GM13977 (cell line): ENCODE measurements at regions not wholly inside any gene's neighbourhood (a gene's known extent, or its start where the extent isn't known, plus 50 kb on each side); places are given as distances from the start of the nearest gene placed in this dataset.

Source experiments
- DNase-seq: peaks from one replicate; pipeline ENCODE4 v3.0.0; 2012; ENCODE audit warnings: low spot score
- in situ Hi-C: fragments of 300-500 bp; cut with MboI; formaldehyde crosslinking; loops from one replicate; pipeline ENCODE4 v1.12.0; 2022; ENCODE audit warnings: low sequenced_read_pairs, low pct_unique_long_range_greater_than_20kb, mixed read lengths, inconsistent platforms; ENCODE audit not compliant: unreplicated experiment
- TF ChIP-seq, protein P1 (sequence below): IDR thresholded peaks from 2 replicates; pipeline ENCODE4 v1.5.1; 2012; ENCODE audit warnings: mild to moderate bottlenecking, control low read depth; ENCODE audit not compliant: insufficient read depth; ENCODE audit errors: extremely low read depth, missing control alignments

DNA sequence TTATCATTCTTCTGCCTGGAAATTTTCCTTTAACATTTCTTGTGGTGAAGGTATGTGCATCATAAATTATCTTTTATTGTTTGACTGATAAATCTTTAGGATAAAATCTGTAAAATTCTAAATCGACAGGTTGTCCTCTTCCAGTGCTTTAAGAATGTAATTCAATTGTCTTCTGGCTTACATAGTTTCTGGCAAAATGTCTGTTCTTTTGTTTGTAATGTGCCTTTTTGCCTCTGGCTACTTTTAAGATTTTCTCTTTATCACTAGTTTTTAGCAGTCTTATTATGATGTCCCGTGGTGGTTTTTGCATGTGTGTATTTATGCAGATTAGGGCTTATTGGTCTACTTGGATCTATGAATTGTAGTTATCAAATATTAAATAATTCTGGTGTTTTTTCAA is 203.6 kb upstream of the COPS8 start:
- in situ Hi-C loops = no loop called here
- DNase-seq = no peak
- TF ChIP-seq, protein P1, sequence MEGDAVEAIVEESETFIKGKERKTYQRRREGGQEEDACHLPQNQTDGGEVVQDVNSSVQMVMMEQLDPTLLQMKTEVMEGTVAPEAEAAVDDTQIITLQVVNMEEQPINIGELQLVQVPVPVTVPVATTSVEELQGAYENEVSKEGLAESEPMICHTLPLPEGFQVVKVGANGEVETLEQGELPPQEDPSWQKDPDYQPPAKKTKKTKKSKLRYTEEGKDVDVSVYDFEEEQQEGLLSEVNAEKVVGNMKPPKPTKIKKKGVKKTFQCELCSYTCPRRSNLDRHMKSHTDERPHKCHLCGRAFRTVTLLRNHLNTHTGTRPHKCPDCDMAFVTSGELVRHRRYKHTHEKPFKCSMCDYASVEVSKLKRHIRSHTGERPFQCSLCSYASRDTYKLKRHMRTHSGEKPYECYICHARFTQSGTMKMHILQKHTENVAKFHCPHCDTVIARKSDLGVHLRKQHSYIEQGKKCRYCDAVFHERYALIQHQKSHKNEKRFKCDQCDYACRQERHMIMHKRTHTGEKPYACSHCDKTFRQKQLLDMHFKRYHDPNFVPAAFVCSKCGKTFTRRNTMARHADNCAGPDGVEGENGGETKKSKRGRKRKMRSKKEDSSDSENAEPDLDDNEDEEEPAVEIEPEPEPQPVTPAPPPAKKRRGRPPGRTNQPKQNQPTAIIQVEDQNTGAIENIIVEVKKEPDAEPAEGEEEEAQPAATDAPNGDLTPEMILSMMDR = no peak

DNA sequence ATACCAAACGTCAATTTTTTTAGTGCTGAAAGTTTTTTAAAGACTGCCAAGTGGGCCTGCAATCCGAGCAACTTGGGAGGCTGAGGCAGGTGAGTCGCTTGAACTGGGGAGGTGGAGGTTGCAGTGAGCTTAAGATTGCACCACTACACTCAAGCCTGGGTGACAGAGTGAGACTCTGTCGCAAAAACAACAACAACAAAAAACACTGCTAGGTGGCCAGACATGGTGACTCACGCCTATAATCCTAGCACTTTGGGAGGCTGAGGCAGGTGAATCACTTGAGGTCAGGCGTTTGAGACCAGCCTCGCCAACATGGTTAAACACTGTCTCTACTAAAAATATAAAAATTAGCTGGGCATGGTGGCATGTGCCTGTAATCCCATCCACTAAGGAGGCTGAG is 202.8 kb upstream of the COPS8 start:
- no peak for DNase-seq
- TF ChIP-seq, protein P1 = no peak
- in situ Hi-C loops = no loop called here

DNA sequence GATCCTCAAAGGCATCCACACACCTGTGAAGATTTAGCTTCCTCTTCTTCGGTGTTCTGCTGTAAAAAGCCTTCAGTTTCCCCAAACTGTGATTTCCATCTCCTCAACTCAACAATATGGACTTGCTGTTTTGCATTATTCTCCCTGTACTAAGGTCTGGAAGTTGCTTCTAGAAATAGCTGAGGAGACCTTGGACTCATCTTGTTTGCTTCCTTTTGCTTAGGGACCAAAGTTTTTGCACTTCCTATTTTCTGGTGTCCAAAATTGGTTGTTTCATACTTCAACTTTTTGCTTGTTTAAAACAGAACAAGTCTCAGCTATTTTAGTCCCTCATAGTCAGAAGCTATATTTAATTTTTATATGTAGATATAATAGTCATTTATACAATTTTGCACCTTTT is 201.9 kb upstream of the COPS8 start:
- in situ Hi-C loops = no loop called here
- no peak for DNase-seq
- TF ChIP-seq, protein P1 = no peak

DNA sequence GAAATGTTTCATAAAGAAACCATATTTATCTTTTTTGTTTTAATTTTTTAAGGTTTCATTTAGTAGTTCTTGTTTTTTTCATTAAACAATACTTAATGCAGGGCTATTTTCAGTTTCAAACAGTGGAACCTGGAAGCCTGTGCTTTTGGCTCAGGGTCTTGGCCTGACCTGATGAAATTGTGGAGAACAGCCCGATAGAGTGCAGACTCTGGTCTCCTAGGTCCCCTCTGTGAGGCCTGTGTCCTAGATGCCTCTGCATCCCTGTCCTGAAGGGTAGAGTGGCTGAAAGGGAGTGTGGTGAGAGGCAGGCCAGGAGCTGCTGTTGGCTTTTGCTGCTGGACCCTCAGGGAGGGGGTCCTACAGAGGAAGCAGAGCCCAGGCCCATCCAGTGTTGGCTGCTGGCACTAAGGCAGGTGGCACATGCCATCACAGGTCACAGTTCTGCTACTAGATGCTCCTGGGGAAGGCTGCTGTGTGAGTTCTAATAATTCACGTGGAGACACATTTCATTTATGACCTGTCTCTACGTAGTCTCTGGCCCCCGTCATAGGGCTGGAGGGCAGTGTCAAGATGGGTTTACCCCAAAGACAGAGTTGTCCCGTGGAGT is 201.0 kb upstream of the COPS8 start:
- TF ChIP-seq, protein P1 = no peak
- in situ Hi-C loops = no loop called here
- no peak for DNase-seq

DNA sequence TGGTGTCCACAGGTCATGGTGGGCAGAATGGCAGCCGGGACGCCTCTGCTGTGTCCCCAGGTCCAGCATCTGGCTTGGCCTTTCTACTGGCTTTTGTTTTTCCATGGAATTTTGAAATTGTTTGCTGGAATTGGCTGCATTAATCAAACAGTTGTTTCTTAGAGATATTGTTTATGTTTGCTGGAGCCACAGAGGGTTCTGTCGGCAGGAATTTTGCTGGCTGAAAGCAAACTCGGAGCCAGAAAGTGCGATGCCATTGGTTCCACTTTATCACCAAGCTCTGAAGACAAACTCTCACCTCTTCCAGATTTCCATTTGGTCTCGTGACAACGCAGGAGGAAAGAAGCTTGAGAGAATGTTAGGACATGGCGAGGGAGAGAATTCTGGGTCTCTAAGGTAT is 199.2 kb upstream of the COPS8 start:
- in situ Hi-C loops = no loop called here
- DNase-seq = no peak
- TF ChIP-seq, protein P1 = no peak

DNA sequence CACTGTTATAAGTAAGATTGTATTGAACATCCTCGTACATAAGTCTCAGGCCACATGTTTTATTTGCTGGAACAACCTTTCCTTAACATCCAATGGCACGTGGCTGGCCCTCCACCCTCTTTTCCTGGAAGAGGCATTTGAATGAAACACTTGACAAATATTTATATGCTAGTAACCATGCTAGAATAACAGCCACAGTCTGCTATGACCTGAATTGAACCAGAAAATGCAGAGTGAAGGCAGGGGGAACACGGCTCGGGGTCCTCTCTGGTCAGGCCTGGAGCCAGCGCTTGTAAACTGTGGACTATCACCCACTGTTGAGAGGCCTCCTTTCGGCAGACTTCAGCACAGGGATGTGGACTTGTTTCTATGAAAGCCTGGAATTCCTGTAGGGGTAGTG is 198.2 kb upstream of the COPS8 start:
- no peak for DNase-seq
- in situ Hi-C loops = no loop called here
- TF ChIP-seq, protein P1 = no peak
